SK-N-SH treated with all-trans-retinoic acid at 6 μM for 48 hours (cell line): ENCODE measurements at regions not wholly inside any gene's neighbourhood (a gene's known extent, or its start where the extent isn't known, plus 50 kb on each side); places are given as distances from the start of the nearest gene placed in this dataset.
A peak's percentile ranks its signal among the peaks of the same experiment; 100 is the strongest.

Source experiments
- ATAC-seq: fragments of 200-7000 bp; cut with Tn5 transposase; 3 replicates; pipeline ENCODE4 v1.9.1; 2020; ENCODE audit warnings: mild to moderate bottlenecking, moderate library complexity
- ARNTL ChIP-seq: fragments of 450-650 bp; formaldehyde crosslinking; IDR thresholded peaks from 2 replicates; pipeline ENCODE4 v1.5.0; 2020; ENCODE audit warnings: low read depth, mild to moderate bottlenecking, moderate library complexity, borderline replicate concordance
- BACH2 ChIP-seq: fragments of 250-450 bp; sonication (Bioruptor Pico); IDR thresholded peaks from 2 replicates; pipeline ENCODE4 v1.9.0; 2021; ENCODE audit warnings: mild to moderate bottlenecking, borderline replicate concordance
- CSDC2 ChIP-seq: fragments of 250-450 bp; sonication (Bioruptor Pico); IDR thresholded peaks from 2 replicates; pipeline ENCODE4 v1.5.0; 2020; ENCODE audit warnings: mild to moderate bottlenecking, moderate library complexity
- ESRRG ChIP-seq: fragments of 250-450 bp; sonication (Bioruptor Pico); IDR thresholded peaks from 2 replicates; pipeline ENCODE4 v1.6.1; 2021; ENCODE audit warnings: mild to moderate bottlenecking
- ISL1 ChIP-seq: fragments of 250-450 bp; sonication (Bioruptor Pico); IDR thresholded peaks from 2 replicates; pipeline ENCODE4 v2.1.2; 2022; ENCODE audit warnings: mild to moderate bottlenecking, moderate library complexity
- PPARA ChIP-seq: fragments of 250-450 bp; sonication (Bioruptor Pico); IDR thresholded peaks from 2 replicates; pipeline ENCODE4 v1.5.0; 2020; ENCODE audit warnings: mild to moderate bottlenecking, borderline replicate concordance
- RARB ChIP-seq: fragments of 250-450 bp; sonication (Bioruptor Pico); IDR thresholded peaks from 2 replicates; pipeline ENCODE4 v1.8.0; 2021; ENCODE audit warnings: mild to moderate bottlenecking, moderate library complexity
- SNAI2 ChIP-seq: fragments of 250-450 bp; sonication (Bioruptor Pico); IDR thresholded peaks from 2 replicates; pipeline ENCODE4 v1.5.0; 2020; ENCODE audit warnings: mild to moderate bottlenecking, moderate library complexity
- TCF4 ChIP-seq: fragments of 250-450 bp; sonication (Bioruptor Pico); IDR thresholded peaks from 2 replicates; pipeline ENCODE4 v1.8.0; 2021; ENCODE audit warnings: mild to moderate bottlenecking, moderate library complexity, borderline replicate concordance
- TOX ChIP-seq: fragments of 250-450 bp; sonication (Bioruptor Pico); IDR thresholded peaks from 2 replicates; pipeline ENCODE4 v1.8.0; 2021; ENCODE audit warnings: mild to moderate bottlenecking, moderate library complexity, borderline replicate concordance
- ZC3H10 ChIP-seq: fragments of 250-450 bp; sonication (Bioruptor Pico); IDR thresholded peaks from 2 replicates; pipeline ENCODE4 v1.5.1; 2021; ENCODE audit warnings: mild to moderate bottlenecking, moderate library complexity
- ZFP30 ChIP-seq: fragments of 450-650 bp; formaldehyde crosslinking; IDR thresholded peaks from 2 replicates; pipeline ENCODE4 v1.5.0; 2022; ENCODE audit warnings: mild to moderate bottlenecking, moderate library complexity
- ZNF565 ChIP-seq: fragments of 450-650 bp; formaldehyde crosslinking; conservative IDR thresholded peaks from 2 replicates; pipeline ENCODE4 v1.5.0; 2020; ENCODE audit warnings: low read depth, mild to moderate bottlenecking, moderate library complexity
- ZNF70 ChIP-seq: fragments of 450-650 bp; formaldehyde crosslinking; IDR thresholded peaks from 2 replicates; pipeline ENCODE4 v1.5.0; 2020; ENCODE audit warnings: mild to moderate bottlenecking, moderate library complexity
- ZNF8 ChIP-seq: fragments of 450-650 bp; formaldehyde crosslinking; IDR thresholded peaks from 2 replicates; pipeline ENCODE4 v1.5.0; 2020; ENCODE audit warnings: mild to moderate bottlenecking, moderate library complexity
- TF ChIP-seq, protein P1 (sequence below): fragments of 250-450 bp; sonication (Bioruptor Pico); IDR thresholded peaks from 2 replicates; pipeline ENCODE4 v1.5.0; 2020; ENCODE audit warnings: mild to moderate bottlenecking, moderate library complexity
- TF ChIP-seq, protein P2 (sequence below): fragments of 250-450 bp; sonication (Bioruptor Pico); IDR thresholded peaks from 2 replicates; pipeline ENCODE4 v1.8.0; 2020; ENCODE audit warnings: mild to moderate bottlenecking, moderate library complexity, borderline replicate concordance
- TF ChIP-seq, protein P3 (sequence below): fragments of 250-450 bp; sonication (Bioruptor Pico); IDR thresholded peaks from 2 replicates; pipeline ENCODE4 v1.5.1; 2021; ENCODE audit warnings: mild to moderate bottlenecking, moderate library complexity
- TF ChIP-seq, protein P4 (sequence below): fragments of 250-450 bp; sonication (Bioruptor Pico); IDR thresholded peaks from 2 replicates; pipeline ENCODE4 v1.8.0; 2021; ENCODE audit warnings: low read depth, mild to moderate bottlenecking, moderate library complexity, borderline replicate concordance

DNA sequence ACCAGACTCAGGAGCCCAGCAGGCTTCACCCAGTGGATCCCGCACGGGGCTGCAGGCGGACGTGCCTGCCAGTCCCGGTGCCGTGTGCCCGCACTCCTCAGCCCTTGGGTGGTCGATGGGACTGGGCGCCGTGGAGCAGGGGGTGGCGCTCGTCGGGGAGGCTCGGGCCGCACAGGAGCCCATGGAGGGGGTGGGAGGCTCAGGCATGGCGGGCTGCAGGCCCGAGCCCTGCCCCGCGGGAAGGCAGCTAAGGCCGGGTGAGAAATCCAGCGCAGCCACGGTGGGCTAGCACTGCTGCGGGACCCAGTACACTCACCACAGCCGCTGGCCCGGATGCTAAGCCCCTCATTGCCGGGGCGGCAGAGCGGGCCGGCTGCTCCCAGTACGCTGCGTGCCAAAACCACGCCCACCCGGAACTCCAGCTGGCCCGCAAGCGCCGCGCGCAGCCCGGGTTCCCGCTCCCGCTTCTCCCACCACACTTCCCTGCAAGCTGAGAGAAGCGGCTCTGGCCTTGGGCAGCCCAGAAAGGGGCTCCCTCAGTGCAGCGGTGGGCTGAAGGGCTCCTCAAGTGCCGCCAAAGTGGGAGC lies 977.0 kb upstream of the LRFN5 start:
- ATAC-seq = peak; percentile 83

DNA sequence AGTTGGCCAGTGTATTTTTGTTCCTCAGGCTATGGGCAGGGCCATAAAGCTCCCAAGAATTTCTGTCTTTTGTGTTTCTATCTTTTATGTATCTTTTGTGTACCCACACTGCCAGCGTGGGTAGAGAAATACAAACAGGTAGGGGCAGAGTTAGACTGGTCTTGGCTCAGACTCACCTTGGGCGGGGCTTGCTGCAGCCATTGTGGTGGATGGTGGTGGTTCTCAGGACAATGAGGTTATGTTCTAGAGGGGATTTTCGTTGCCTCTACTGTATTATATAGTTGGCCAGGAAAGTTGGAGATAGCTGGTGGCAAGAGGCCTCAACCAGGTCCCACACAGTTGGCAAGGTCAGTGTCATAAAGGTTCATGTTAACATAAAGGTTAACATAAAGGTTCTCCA lies 977.5 kb upstream of the LRFN5 start:
- no peak for TF ChIP-seq ZFP30
- TF ChIP-seq, all 23 proteins: peak for 0
- ATAC-seq = peak; percentile 52; the same call in 2 of the 3 replicates

DNA sequence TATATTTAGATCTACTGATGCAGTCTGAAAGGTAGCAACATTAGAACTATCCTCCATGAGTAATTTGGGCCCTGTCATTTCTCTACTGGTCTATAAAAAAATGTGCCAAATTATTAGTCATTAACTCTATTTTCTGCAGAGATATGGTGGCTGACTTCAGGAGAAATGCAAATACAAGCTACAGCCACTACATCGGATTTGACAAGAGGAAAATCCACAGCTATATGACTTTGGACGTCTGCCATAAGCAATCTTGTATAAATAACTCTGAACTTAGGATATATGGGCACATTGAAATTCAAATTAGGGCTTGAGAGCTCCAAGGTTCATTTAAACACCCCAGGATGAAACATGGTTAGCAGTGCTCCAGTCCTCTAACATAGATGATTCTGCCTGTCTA lies 983.0 kb upstream of the LRFN5 start:
- no peak for ATAC-seq
- TF ChIP-seq CSDC2 (CRISPR knock-in tag) (no peak), ZNF565 (CRISPR knock-in tag) (no peak), TOX (no peak), ISL1 (CRISPR knock-in tag) (no peak), ESRRG (no peak), SNAI2 (CRISPR knock-in tag) (no peak), PPARA (CRISPR knock-in tag) (no peak), RARB (no peak), ZNF70 (CRISPR knock-in tag) (no peak), ARNTL (no peak), ZC3H10 (no peak)
- TF ChIP-seq, protein P1, sequence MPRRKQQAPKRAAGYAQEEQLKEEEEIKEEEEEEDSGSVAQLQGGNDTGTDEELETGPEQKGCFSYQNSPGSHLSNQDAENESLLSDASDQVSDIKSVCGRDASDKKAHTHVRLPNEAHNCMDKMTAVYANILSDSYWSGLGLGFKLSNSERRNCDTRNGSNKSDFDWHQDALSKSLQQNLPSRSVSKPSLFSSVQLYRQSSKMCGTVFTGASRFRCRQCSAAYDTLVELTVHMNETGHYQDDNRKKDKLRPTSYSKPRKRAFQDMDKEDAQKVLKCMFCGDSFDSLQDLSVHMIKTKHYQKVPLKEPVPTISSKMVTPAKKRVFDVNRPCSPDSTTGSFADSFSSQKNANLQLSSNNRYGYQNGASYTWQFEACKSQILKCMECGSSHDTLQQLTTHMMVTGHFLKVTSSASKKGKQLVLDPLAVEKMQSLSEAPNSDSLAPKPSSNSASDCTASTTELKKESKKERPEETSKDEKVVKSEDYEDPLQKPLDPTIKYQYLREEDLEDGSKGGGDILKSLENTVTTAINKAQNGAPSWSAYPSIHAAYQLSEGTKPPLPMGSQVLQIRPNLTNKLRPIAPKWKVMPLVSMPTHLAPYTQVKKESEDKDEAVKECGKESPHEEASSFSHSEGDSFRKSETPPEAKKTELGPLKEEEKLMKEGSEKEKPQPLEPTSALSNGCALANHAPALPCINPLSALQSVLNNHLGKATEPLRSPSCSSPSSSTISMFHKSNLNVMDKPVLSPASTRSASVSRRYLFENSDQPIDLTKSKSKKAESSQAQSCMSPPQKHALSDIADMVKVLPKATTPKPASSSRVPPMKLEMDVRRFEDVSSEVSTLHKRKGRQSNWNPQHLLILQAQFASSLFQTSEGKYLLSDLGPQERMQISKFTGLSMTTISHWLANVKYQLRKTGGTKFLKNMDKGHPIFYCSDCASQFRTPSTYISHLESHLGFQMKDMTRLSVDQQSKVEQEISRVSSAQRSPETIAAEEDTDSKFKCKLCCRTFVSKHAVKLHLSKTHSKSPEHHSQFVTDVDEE (CRISPR knock-in tag) = no peak
- TF ChIP-seq, protein P2, sequence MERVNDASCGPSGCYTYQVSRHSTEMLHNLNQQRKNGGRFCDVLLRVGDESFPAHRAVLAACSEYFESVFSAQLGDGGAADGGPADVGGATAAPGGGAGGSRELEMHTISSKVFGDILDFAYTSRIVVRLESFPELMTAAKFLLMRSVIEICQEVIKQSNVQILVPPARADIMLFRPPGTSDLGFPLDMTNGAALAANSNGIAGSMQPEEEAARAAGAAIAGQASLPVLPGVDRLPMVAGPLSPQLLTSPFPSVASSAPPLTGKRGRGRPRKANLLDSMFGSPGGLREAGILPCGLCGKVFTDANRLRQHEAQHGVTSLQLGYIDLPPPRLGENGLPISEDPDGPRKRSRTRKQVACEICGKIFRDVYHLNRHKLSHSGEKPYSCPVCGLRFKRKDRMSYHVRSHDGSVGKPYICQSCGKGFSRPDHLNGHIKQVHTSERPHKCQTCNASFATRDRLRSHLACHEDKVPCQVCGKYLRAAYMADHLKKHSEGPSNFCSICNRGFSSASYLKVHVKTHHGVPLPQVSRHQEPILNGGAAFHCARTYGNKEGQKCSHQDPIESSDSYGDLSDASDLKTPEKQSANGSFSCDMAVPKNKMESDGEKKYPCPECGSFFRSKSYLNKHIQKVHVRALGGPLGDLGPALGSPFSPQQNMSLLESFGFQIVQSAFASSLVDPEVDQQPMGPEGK (CRISPR knock-in tag) = no peak

DNA sequence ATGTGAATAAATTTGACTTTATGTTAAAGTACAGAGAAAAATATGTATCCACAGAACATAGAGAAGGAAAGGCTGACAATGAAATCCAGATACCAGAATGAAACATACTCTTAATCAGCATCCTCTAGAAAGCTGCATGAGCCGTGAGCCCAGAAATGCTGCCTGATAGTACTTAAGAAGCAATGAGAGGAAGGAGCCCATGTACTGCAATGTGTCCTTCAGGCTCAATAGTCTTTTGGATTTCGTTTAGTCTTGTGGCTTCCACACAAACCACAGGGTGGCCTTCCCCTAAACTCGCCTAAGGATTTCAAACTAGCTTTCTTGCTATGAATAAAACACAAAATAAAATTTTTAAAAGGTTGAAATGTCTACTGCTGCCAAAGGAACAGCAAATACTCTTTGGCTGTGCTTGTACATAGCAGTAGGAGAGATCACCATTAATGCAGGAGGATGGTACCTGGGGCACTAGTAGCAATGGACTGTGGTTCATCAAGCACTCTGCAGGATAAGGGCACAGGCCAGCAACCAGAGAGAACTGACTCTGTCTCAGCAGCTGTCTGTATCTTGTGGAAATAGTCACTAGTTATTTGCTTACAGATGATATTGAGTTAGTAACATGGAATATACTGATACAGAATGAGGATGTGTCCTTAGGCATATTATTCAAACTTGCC lies 988.3 kb upstream of the LRFN5 start:
- ATAC-seq = no peak
- TF ChIP-seq TCF4 (CRISPR knock-in tag) = no peak
- no peak for TF ChIP-seq ZC3H10
- TF ChIP-seq, protein P3, sequence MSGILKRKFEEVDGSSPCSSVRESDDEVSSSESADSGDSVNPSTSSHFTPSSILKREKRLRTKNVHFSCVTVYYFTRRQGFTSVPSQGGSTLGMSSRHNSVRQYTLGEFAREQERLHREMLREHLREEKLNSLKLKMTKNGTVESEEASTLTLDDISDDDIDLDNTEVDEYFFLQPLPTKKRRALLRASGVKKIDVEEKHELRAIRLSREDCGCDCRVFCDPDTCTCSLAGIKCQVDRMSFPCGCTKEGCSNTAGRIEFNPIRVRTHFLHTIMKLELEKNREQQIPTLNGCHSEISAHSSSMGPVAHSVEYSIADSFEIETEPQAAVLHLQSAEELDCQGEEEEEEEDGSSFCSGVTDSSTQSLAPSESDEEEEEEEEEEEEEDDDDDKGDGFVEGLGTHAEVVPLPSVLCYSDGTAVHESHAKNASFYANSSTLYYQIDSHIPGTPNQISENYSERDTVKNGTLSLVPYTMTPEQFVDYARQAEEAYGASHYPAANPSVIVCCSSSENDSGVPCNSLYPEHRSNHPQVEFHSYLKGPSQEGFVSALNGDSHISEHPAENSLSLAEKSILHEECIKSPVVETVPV (CRISPR knock-in tag) = no peak
- TF ChIP-seq BACH2 (CRISPR knock-in tag) = no peak
- TF ChIP-seq, protein P4, sequence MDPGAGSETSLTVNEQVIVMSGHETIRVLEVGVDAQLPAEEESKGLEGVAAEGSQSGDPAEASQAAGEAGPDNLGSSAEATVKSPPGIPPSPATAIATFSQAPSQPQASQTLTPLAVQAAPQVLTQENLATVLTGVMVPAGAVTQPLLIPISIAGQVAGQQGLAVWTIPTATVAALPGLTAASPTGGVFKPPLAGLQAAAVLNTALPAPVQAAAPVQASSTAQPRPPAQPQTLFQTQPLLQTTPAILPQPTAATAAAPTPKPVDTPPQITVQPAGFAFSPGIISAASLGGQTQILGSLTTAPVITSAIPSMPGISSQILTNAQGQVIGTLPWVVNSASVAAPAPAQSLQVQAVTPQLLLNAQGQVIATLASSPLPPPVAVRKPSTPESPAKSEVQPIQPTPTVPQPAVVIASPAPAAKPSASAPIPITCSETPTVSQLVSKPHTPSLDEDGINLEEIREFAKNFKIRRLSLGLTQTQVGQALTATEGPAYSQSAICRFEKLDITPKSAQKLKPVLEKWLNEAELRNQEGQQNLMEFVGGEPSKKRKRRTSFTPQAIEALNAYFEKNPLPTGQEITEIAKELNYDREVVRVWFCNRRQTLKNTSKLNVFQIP (CRISPR knock-in tag) = no peak
- TF ChIP-seq, protein P1 (CRISPR knock-in tag) = no peak
- TF ChIP-seq ARNTL = no peak
- TF ChIP-seq PPARA (CRISPR knock-in tag) = no peak
- no peak for TF ChIP-seq ZNF565 (CRISPR knock-in tag)
- no peak for TF ChIP-seq ZNF8 (CRISPR knock-in tag)
- TF ChIP-seq TOX = no peak
